HG02870 (cell line): ENCODE measurements at regions not wholly inside any gene's neighbourhood (a gene's known extent, or its start where the extent isn't known, plus 50 kb on each side); places are given as distances from the start of the nearest gene placed in this dataset.

Experiments used
- ATAC-seq: cut with Tn5 transposase; IDR thresholded peaks from one replicate; pipeline ENCODE4 v1.9.1; 2021; ENCODE audit warnings: mild to moderate bottlenecking, moderate library complexity; ENCODE audit not compliant: unreplicated experiment

- no peak for ATAC-seq
These were observed 59.7 kb upstream of the DAPK1 start for GRCh38 chr9:87437966-87438365.

GRCh38 chr9:87441251-87441650, 56.4 kb upstream of the DAPK1 start:
- ATAC-seq = no peak

GRCh38 chr9:87442451-87442850, 55.2 kb upstream of the DAPK1 start:
- no peak for ATAC-seq

GRCh38 chr9:87443006-87443405, 54.7 kb upstream of the DAPK1 start:
- no peak for ATAC-seq

- no peak for ATAC-seq
These were observed 54.2 kb upstream of the DAPK1 start for GRCh38 chr9:87443461-87443860.

GRCh38 chr9:87445646-87446045, 52.0 kb upstream of the DAPK1 start:
- ATAC-seq = no peak

GRCh38 chr9:87446527-87446926, 51.1 kb upstream of the DAPK1 start:
- no peak for ATAC-seq

- no peak for ATAC-seq
These were observed 49.9 kb upstream of the DAPK1 start for GRCh38 chr9:87447547-87448432.
